Right atrium auricular region (tissue), 2 donors: ENCODE measurements at regions not wholly inside any gene's neighbourhood (a gene's known extent, or its start where the extent isn't known, plus 50 kb on each side); places are given as distances from the start of the nearest gene placed in this dataset.

ENCODE experiments used
- DNase-seq: peaks from one replicate; pipeline ENCODE4 v3.0.0-alpha.2; 2019; ENCODE audit warnings: low spot score
- H3K27ac ChIP-seq, 2 donors: fragments of 200-600 bp; sonication (generic); 1 replicate in 1 of 2; 2 replicates in 1 of 2; pipeline ENCODE4 v1.5.1; 2016 to 2019
- H3K27me3 ChIP-seq, 2 donors: fragments of 200-600 bp; sonication (generic); one replicate each; pipeline versions ENCODE4 v1.5.1 to v1.6.0; 2017 to 2019
- H3K36me3 ChIP-seq: fragments of 200-600 bp; sonication (generic); one replicate; pipeline ENCODE4 v1.5.1; 2016
- H3K4me1 ChIP-seq, 2 donors: fragments of 200-600 bp; sonication (generic); one replicate each; pipeline versions ENCODE4 v1.5.1 to v1.6.0; 2017 to 2019
- H3K4me3 ChIP-seq, 2 donors: fragments of 200-600 bp; sonication (generic); 1 replicate in 1 of 2; 2 replicates in 1 of 2; pipeline ENCODE4 v1.5.1; 2017 to 2019; ENCODE audit warnings: mild to moderate bottlenecking in 1 of 2, moderate library complexity in 1 of 2
- H3K9me3 ChIP-seq, 2 donors: fragments of 200-600 bp; sonication (generic); one replicate each; pipeline ENCODE4 v1.5.1; 2019
- TF ChIP-seq, protein P1 (sequence below), 2 donors: fragments of 200-600 bp; sonication (generic); IDR thresholded peaks; one replicate each; pipeline ENCODE4 v1.5.1; 2019; ENCODE audit warnings: antibody characterized with exemption in 2 of 2

GRCh38 chr22:46035380-46035741 lies 58.4 kb upstream of the WNT7B start:
- TF ChIP-seq, protein P1, sequence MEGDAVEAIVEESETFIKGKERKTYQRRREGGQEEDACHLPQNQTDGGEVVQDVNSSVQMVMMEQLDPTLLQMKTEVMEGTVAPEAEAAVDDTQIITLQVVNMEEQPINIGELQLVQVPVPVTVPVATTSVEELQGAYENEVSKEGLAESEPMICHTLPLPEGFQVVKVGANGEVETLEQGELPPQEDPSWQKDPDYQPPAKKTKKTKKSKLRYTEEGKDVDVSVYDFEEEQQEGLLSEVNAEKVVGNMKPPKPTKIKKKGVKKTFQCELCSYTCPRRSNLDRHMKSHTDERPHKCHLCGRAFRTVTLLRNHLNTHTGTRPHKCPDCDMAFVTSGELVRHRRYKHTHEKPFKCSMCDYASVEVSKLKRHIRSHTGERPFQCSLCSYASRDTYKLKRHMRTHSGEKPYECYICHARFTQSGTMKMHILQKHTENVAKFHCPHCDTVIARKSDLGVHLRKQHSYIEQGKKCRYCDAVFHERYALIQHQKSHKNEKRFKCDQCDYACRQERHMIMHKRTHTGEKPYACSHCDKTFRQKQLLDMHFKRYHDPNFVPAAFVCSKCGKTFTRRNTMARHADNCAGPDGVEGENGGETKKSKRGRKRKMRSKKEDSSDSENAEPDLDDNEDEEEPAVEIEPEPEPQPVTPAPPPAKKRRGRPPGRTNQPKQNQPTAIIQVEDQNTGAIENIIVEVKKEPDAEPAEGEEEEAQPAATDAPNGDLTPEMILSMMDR (IDR thresholded peaks at IDR 0.05) = no peak
- peaks cover 0 to 20% of the 10 kb centered on the region in 2 donors for H3K4me1 ChIP-seq
- no peaks in the 10 kb centered on the region for H3K36me3 ChIP-seq
- H3K4me3 ChIP-seq = peak overlapping the region; percentile 38 to 81
- no peaks in the 10 kb centered on the region for H3K9me3 ChIP-seq
- DNase-seq = no peak
- peak overlapping the region; percentile 89 to 98 for H3K27ac ChIP-seq
- H3K27me3 ChIP-seq = no peaks in the 10 kb centered on the region

DNA sequence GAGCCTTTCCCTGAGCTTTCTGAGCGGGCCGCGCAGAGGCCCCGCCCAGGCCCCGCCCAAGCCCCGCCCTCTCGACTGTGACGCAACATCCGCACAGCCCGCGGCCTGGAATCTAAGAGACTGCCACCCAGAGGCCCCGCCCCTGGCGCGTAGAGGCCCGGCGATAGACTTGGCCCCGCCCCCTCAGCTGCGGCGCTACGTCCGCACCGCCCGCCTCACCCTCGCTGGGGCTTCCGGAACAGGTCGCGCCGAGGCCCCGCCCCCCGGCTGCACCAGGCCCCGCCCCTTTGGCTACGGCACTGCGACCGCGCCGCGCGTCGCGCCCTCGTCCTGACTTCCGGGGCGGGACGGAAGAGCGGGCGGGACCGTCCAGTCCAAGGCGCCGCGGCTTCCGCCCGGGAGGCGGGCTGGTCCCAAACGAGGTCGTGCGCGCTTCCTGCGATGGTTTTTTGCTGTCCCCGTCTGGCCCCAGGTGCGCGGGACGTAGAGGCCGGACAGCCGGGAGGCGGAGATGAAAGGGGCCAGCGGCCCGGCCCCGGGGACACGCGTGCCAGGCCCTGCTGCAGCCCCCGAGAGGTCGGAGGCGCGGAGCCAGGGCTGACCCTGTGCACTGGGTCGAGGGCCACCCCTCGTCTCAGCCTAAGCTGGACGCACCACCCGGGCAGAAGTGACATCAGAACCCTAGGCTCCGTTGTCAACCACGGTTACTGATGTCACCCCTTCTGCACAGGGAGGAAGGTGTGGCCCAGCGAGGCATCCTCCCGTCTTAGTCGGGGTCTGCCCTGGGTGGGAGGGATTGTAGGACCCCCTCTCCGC lies 59.0 kb upstream of the WNT7B start:
- peaks cover 0 to 20% of the 10 kb centered on the region in 2 donors for H3K4me1 ChIP-seq
- TF ChIP-seq, protein P1 (IDR thresholded peaks at IDR 0.05) = no peak
- H3K27ac ChIP-seq = peak overlapping the region; percentile 94 to 98
- H3K9me3 ChIP-seq = no peaks in the 10 kb centered on the region
- H3K4me3 ChIP-seq = peak overlapping the region; percentile 68 to 81
- H3K27me3 ChIP-seq = no peaks in the 10 kb centered on the region
- DNase-seq = peak; percentile 100
- no peaks in the 10 kb centered on the region for H3K36me3 ChIP-seq

DNA sequence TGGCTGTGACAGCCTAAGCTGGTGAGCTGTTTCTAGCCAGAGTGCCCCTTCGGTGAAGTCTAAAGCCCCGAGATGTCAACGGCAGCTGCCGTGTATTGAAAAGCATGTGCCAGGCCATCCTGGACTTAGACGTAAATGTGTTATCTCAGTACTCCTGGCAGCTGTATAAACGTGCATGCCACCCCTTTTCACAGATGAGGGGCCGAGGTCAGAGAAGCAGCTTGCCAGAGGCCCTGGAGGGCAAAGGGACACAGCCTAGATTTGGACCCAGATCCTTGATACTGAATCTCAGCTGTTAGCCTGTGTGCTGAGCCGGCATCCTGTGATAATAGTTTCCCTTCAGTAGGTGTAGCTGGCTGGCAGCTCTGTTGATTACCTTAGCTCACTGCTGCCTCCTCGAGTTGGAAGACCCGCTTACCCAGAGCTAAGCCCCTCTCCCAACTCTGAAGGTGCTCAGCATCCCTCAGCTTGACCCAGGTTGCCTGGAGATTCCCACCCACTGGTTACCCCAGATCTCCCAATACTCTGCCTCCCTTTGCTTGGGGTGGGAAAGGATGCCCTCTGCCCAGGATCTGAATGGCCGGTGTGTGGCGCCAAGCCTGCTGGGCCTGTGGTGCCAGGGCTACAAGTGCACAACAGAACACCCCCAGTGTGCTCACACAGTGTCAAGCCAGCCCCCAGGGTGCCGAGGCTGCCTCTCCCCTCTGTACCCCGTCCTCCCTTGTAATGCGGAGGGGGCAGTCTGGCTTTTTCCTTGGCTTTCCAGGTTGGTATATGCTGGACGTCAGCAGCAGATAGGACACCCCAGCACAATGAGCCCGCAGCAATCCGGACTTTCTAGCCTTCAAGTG lies 59.8 kb upstream of the WNT7B start:
- Histone ChIP-seq H3K4me3 (peak overlapping the region; percentile 68 to 81), H3K27me3 (no peaks in the 10 kb centered on the region), H3K27ac (peak overlapping the region; percentile 94 to 98), H3K4me1 (peaks cover 0 to 24% of the 10 kb centered on the region in 2 donors), H3K36me3 (no peaks in the 10 kb centered on the region), H3K9me3 (no peaks in the 10 kb centered on the region)
- no peak for DNase-seq
- TF ChIP-seq, protein P1 (IDR thresholded peaks at IDR 0.05) = no peak

DNA sequence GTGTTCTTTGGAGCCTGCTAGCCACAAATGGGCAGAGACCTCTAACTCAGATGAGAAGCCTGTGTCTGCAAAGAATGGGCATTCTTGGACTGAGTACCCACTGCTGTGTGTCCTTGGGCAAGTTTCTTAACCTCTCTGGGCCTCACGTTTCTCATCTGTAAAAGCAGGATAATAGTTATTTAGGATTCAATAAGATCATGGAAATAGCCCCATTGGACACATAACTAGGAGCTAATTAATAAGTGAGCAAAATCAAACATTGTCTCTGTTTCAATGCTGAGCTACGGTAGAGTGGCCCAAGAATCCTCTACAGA lies 61.2 kb upstream of the WNT7B start:
- Histone ChIP-seq H3K36me3 (no peaks in the 10 kb centered on the region), H3K9me3 (no peaks in the 10 kb centered on the region), H3K27ac (no peak overlapping the region), H3K27me3 (no peaks in the 10 kb centered on the region), H3K4me1 (peaks cover 0 to 30% of the 10 kb centered on the region in 2 donors), H3K4me3 (no peak overlapping the region)
- TF ChIP-seq, protein P1 (IDR thresholded peaks at IDR 0.05) = no peak
- DNase-seq = no peak

DNA sequence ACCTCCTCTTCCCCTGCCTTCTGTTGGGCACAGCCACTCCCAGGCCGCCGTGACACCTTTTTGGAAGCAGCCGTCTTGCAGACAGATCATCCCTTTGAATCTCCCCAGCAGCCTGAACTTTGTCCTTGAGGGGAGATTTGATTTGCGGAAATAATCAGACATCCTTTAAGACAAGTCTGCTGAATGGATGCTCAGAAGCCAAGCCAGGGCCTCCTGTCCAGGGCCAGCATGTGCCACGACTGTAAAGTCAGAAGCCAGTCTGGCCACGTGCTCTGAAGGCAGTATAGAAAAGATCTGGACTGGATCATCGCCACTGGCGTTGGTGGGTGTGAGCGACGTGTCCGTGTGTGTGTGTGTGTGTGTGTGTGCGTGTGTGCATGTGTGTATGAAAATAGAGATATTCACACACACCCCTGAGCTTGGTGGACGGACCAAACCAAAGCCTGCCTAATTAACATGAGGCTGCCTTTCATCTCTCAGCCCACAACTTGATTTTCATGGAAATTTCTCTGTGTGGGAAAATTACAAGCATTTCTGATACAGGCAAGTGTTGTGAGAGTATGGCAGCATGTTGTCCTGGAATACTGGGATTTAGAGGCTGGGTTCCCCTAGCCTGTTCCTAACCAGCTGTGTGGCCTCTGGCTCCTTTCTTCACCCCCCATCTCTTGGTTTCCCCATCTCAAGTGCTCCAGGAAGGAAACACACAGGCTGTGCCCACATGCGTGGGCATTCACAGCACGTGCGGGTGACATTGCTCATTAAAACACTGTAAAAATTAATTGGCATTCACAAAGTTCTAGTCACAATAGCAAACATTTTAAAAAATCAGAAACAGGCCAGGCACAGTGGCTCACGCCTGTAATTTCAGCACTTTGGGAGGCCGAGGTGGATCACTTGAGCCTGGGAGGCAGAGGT lies 61.8 kb upstream of the WNT7B start:
- H3K27ac ChIP-seq = no peak overlapping the region
- no peak overlapping the region for H3K4me3 ChIP-seq
- DNase-seq = no peak
- H3K9me3 ChIP-seq = no peaks in the 10 kb centered on the region
- H3K4me1 ChIP-seq = peaks cover 0 to 37% of the 10 kb centered on the region in 2 donors
- H3K36me3 ChIP-seq = no peaks in the 10 kb centered on the region
- no peaks in the 10 kb centered on the region for H3K27me3 ChIP-seq
- TF ChIP-seq, protein P1 (IDR thresholded peaks at IDR 0.05) = no peak
